ENCODE measurements at regions not wholly inside any gene's neighbourhood (a gene's known extent, or its start where the extent isn't known, plus 50 kb on each side); places are given as distances from the start of the nearest gene placed in this dataset.
A peak's percentile ranks its signal among the peaks of the same experiment; 100 is the strongest.

- WGBS, 10 experiments, result 0 to 67% (median 41%) methylated on average over 2 to 3 of the region's 3 CpGs; no CpG with 5 or more reads in 2 of the 10 experiments
- Histone ChIP-seq H3K4me3 (no peak overlapping the region), H3K27ac (no peak overlapping the region), H3K4me1 (replicated peaks in 1 of 2) (no peaks in the 10 kb centered on the region)
- no peak for ATAC-seq (replicated peaks in 6 of 8)
- in situ Hi-C loops (cut with MboI; ENCODE audit: low pct_unique_long_range_greater_than_20kb in 2 of 9, low sequenced_read_pairs in 9 of 9, unreplicated experiment in 9 of 9), result loop anchor here in 1 of 9 experiments (25.0 kb wide), 1 partner anchor 107 kb away; no protein-coding TSS in a partner anchor
Measured at GRCh38 chr9:78918976-78919375, 622.1 kb downstream of the PSAT1 start.

GRCh38 chr9:78919701-78920100 is 622.8 kb downstream of the PSAT1 start:
- in situ Hi-C loops (cut with MboI; ENCODE audit: low pct_unique_long_range_greater_than_20kb in 2 of 9, low sequenced_read_pairs in 9 of 9, unreplicated experiment in 9 of 9), result loop anchor here in 1 of 9 experiments (25.0 kb wide), 1 partner anchor 107 kb away; no protein-coding TSS in a partner anchor
- WGBS, 10 experiments, result 50 to 100% (median 93%) methylated on average over 2 of the region's 2 CpGs; no CpG with 5 or more reads in 2 of the 10 experiments
- Histone ChIP-seq H3K4me3 (no peak overlapping the region), H3K4me1 (replicated peaks in 1 of 2) (no peaks in the 10 kb centered on the region), H3K27ac (no peak overlapping the region)
- no peak for ATAC-seq (replicated peaks in 6 of 8)

- in situ Hi-C loops (cut with MboI; ENCODE audit: low pct_unique_long_range_greater_than_20kb in 2 of 9, low sequenced_read_pairs in 9 of 9, unreplicated experiment in 9 of 9), result loop anchor here in 1 of 9 experiments (25.0 kb wide), 1 partner anchor 109 kb away; no protein-coding TSS in a partner anchor
- Histone ChIP-seq H3K27ac (no peak overlapping the region), H3K4me1 (replicated peaks in 1 of 2) (no peaks in the 10 kb centered on the region), H3K4me3 (no peak overlapping the region)
- ATAC-seq (replicated peaks in 6 of 8), result no peak
- 92 to 100% (median 100%) methylated on average over 1 to 2 of the region's 2 CpGs; no CpG with 5 or more reads in 1 of the 10 experiments for WGBS, 10 experiments
Measured at GRCh38 chr9:78921341-78921740, 624.4 kb downstream of the PSAT1 start.

GRCh38 chr9:78923966-78924659 is 627.2 kb downstream of the PSAT1 start:
- WGBS, 10 experiments, result 0 to 89% (median 43%) methylated on average over 1 of the region's 1 CpG; no CpG with 5 or more reads in 1 of the 10 experiments
- Histone ChIP-seq H3K4me3 (no peak overlapping the region), H3K4me1 (replicated peaks in 1 of 2) (peaks cover 0 to 10% of the 10 kb centered on the region in 2 donors), H3K27ac (no peak overlapping the region)
- in situ Hi-C loops (cut with MboI; ENCODE audit: low pct_unique_long_range_greater_than_20kb in 2 of 9, low sequenced_read_pairs in 9 of 9, unreplicated experiment in 9 of 9), result loop anchor here in 1 of 9 experiments (25.0 kb wide), 1 partner anchor 112 kb away; no protein-coding TSS in a partner anchor
- no peak for ATAC-seq (replicated peaks in 6 of 8)

GRCh38 chr9:78927099-78927940 is 630.4 kb downstream of the PSAT1 start:
- H3K27ac ChIP-seq, result no peak overlapping the region
- no peak overlapping the region for H3K4me3 ChIP-seq
- ATAC-seq (replicated peaks in 6 of 8), result no peak
- in situ Hi-C loops (cut with MboI; ENCODE audit: low pct_unique_long_range_greater_than_20kb in 2 of 9, low sequenced_read_pairs in 9 of 9, unreplicated experiment in 9 of 9), result no loop called here
- peaks cover 0 to 10% of the 10 kb centered on the region in 2 donors for H3K4me1 ChIP-seq (replicated peaks in 1 of 2)
- 44 to 100% (median 78%) methylated on average over 1 of the region's 1 CpG; no CpG with 5 or more reads in 4 of the 10 experiments for WGBS, 10 experiments

DNA sequence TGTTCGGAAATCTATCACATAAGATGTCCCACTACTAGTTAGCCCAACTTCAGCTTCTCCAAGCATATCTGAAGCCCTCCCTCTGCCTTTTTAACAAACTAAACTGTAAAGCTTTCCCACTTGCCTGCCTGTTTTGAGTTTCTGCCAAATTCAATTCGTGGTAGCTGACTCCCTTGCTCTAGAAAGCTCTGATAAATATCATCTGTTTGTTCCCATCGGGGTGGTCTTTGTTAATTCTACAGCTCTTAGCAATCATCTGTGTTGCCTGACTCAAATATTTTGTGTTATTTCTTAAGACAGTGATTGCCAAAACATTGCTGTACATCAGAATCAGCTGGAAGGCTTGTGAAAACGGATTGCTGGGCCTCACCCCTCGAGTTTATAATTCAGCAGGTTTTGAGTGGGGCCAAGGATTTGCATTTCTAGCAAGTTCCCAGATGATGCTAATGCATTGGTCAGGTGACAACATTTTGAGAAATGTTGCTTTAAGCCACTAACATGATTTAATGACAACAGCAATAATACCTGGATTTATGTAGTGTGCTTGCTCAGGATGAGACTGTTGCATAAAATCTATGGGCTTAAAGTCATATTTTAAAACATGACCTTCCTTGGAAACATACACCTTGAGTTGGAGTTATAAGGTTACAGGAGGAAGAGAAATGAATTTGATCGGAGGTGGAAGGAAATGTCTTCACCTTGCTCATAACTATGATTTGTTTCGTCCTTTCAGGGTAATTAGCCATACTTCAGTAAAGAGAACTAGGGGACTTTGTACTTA is 631.9 kb downstream of the PSAT1 start:
- 25 to 100% (median 73%) methylated on average over 1 to 7 of the region's 7 CpGs for WGBS, 10 experiments
- no peak overlapping the region for H3K27ac ChIP-seq
- in situ Hi-C loops (cut with MboI; ENCODE audit: low pct_unique_long_range_greater_than_20kb in 2 of 9, low sequenced_read_pairs in 9 of 9, unreplicated experiment in 9 of 9), result no loop called here

GRCh38 chr9:78930281-78930680 is 633.4 kb downstream of the PSAT1 start:
- Histone ChIP-seq H3K4me1 (replicated peaks in 1 of 2) (peaks cover 0 to 10% of the 10 kb centered on the region in 2 donors), H3K4me3 (no peak overlapping the region), H3K27ac (no peak overlapping the region)
- 49 to 100% (median 81%) methylated on average over 1 to 2 of the region's 2 CpGs for WGBS, 10 experiments
- in situ Hi-C loops (cut with MboI; ENCODE audit: low pct_unique_long_range_greater_than_20kb in 2 of 9, low sequenced_read_pairs in 9 of 9, unreplicated experiment in 9 of 9), result no loop called here
- ATAC-seq (replicated peaks in 6 of 8), result no peak

More for the DNA sequence above, 631.9 kb downstream of the PSAT1 start:
- H3K4me1 ChIP-seq (replicated peaks in 1 of 2), result peaks cover 0 to 10% of the 10 kb centered on the region in 2 donors
- peak in 4 of 8 experiments; percentile 30 to 95 (median 40) for ATAC-seq (replicated peaks in 6 of 8)
- no peak overlapping the region for H3K4me3 ChIP-seq

GRCh38 chr9:78932849-78933627 is 636.1 kb downstream of the PSAT1 start:
- H3K4me3 ChIP-seq, result no peak overlapping the region
- in situ Hi-C loops (cut with MboI; ENCODE audit: low pct_unique_long_range_greater_than_20kb in 2 of 9, low sequenced_read_pairs in 9 of 9, unreplicated experiment in 9 of 9), result no loop called here
- H3K27ac ChIP-seq, result no peak overlapping the region
- no peak for ATAC-seq (replicated peaks in 6 of 8)
- H3K4me1 ChIP-seq (replicated peaks in 1 of 2), result peaks cover 0 to 10% of the 10 kb centered on the region in 2 donors
- WGBS, 10 experiments, result 33 to 93% (median 64%) methylated on average over 2 to 4 of the region's 4 CpGs; no CpG with 5 or more reads in 1 of the 10 experiments

GRCh38 chr9:78934880-78935279 is 636.9 kb upstream of the TLE4 start:
- no peaks in the 10 kb centered on the region for H3K4me1 ChIP-seq (replicated peaks in 1 of 2)
- H3K4me3 ChIP-seq, result no peak overlapping the region
- 86 to 100% (median 100%) methylated on average over 1 of the region's 1 CpG; no CpG with 5 or more reads in 3 of the 10 experiments for WGBS, 10 experiments
- ATAC-seq (replicated peaks in 6 of 8), result no peak
- in situ Hi-C loops (cut with MboI; ENCODE audit: low pct_unique_long_range_greater_than_20kb in 2 of 9, low sequenced_read_pairs in 9 of 9, unreplicated experiment in 9 of 9), result no loop called here
- no peak overlapping the region for H3K27ac ChIP-seq

GRCh38 chr9:78938821-78939220 is 632.9 kb upstream of the TLE4 start:
- Histone ChIP-seq H3K4me1 (replicated peaks in 1 of 2) (no peaks in the 10 kb centered on the region), H3K4me3 (no peak overlapping the region), H3K27ac (no peak overlapping the region)
- 0 to 100% (median 83%) methylated on average over 1 to 4 of the region's 4 CpGs; no CpG with 5 or more reads in 3 of the 10 experiments for WGBS, 10 experiments
- in situ Hi-C loops (cut with MboI; ENCODE audit: low pct_unique_long_range_greater_than_20kb in 2 of 9, low sequenced_read_pairs in 9 of 9, unreplicated experiment in 9 of 9), result no loop called here
- no peak for ATAC-seq (replicated peaks in 6 of 8)

DNA sequence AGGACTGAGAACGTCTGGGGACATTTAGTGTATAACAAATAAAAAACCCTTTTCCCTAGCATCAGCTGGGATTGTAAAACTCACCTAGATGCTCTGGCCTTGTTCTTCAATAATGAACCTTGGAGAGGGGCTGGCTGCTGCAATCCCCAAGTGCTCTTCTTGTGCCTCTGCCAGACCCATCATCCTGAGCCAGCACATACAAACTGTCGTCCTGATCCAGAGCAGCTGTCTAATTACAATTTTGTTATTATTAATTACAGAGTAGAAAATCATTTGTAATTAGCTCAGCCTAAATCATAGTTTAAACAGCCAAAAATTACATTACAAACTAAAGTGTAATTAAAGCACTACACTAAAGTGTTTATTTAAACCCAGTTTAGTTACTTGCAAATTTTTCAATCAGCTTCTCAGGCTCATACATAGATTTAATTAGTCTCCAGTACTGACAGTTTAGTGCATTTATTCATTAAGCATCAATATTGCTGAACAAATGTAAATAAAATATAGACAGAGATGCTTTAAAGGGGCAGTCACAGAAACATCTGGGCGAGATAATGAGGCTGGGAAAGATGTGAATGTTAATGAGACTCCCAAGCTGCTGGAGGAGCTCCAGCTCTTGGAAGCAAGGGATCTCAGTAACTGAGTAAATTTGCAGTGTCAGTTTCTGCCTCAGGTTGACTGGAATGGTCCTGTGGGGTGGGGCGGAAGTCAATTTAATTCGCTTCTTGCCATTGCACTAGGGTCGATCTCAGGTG is 632.3 kb upstream of the TLE4 start:
- Histone ChIP-seq H3K4me1 (replicated peaks in 1 of 2) (no peaks in the 10 kb centered on the region), H3K27ac (no peak overlapping the region), H3K4me3 (no peak overlapping the region)
- 0 to 96% (median 64%) methylated on average over 1 to 6 of the region's 6 CpGs; no CpG with 5 or more reads in 1 of the 10 experiments for WGBS, 10 experiments
- in situ Hi-C loops (cut with MboI; ENCODE audit: low pct_unique_long_range_greater_than_20kb in 2 of 9, low sequenced_read_pairs in 9 of 9, unreplicated experiment in 9 of 9), result no loop called here
- ATAC-seq (replicated peaks in 6 of 8), result peak in 3 of 8 experiments; percentile 14 to 39 (median 22)
